Peyer's patch (tissue), 4 donors: ENCODE measurements at regions not wholly inside any gene's neighbourhood (a gene's known extent, or its start where the extent isn't known, plus 50 kb on each side); places are given as distances from the start of the nearest gene placed in this dataset.

Experiments used
- POLR2A ChIP-seq, 2 donors: fragments of 450-650 bp; IDR thresholded peaks; one replicate each; pipeline ENCODE4 v1.5.1; 2017; ENCODE audit warnings: antibody characterized with exemption in 2 of 2, mild to moderate bottlenecking in 2 of 2, moderate library complexity in 2 of 2
- TF ChIP-seq, protein P1 (sequence below), 6 experiments: fragments of 450-650 bp in 4 of 6; fragments of 200-600 bp in 2 of 6; sonication (generic) in 1 of 6; IDR thresholded peaks; one replicate each; pipeline ENCODE4 v1.5.1; 2017 to 2019; ENCODE audit warnings: antibody characterized with exemption in 6 of 6, mild to moderate bottlenecking in 3 of 6, moderate library complexity in 1 of 6

DNA sequence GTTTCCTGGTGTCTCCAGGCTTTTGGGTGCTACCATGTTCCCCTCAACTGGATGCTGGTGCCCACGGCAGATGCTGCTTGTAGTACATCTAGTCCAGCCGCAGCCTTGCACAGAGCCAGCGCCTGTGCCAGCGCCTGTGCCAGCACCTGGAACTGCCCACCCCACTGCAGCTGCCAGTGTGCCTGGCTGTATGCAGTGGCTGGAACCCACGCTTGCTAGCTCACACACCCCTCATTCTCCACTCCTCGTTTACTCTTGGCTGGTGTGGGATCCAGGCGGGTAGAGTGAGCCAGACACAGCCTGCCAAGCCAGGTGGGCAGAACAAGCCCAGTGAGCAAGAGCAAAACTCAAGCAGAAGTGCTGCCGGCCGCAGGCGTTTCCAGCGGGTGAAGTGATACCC, 428.6 kb downstream of the SLITRK1 start:
- TF ChIP-seq, protein P1, sequence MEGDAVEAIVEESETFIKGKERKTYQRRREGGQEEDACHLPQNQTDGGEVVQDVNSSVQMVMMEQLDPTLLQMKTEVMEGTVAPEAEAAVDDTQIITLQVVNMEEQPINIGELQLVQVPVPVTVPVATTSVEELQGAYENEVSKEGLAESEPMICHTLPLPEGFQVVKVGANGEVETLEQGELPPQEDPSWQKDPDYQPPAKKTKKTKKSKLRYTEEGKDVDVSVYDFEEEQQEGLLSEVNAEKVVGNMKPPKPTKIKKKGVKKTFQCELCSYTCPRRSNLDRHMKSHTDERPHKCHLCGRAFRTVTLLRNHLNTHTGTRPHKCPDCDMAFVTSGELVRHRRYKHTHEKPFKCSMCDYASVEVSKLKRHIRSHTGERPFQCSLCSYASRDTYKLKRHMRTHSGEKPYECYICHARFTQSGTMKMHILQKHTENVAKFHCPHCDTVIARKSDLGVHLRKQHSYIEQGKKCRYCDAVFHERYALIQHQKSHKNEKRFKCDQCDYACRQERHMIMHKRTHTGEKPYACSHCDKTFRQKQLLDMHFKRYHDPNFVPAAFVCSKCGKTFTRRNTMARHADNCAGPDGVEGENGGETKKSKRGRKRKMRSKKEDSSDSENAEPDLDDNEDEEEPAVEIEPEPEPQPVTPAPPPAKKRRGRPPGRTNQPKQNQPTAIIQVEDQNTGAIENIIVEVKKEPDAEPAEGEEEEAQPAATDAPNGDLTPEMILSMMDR (IDR thresholded peaks at IDR 0.05): no peak
- no peak for TF ChIP-seq POLR2A (IDR thresholded peaks at IDR 0.05)
